Liver (tissue), 8 donors: ENCODE measurements at regions not wholly inside any gene's neighbourhood (a gene's known extent, or its start where the extent isn't known, plus 50 kb on each side); places are given as distances from the start of the nearest gene placed in this dataset.

Experiments used
- DNase-seq: peaks from one replicate; pipeline ENCODE4 v3.0.0-alpha.2; 2017; ENCODE audit warnings: low spot score
- H3K27ac ChIP-seq, 2 donors: one replicate each; pipeline ENCODE4 v1.7.0; 2013; ENCODE audit warnings: inconsistent platforms in 2 of 2, low read length in 2 of 2, control low read depth in 1 of 2, low read depth in 1 of 2, mild to moderate bottlenecking in 1 of 2
- H3K27me3 ChIP-seq, 4 donors: one replicate each; pipeline versions ENCODE4 v1.6.1 to v1.7.0; 2013; ENCODE audit warnings: low read length in 3 of 4, inconsistent platforms in 1 of 4, mild to moderate bottlenecking in 1 of 4, moderate library complexity in 1 of 4; ENCODE audit not compliant: control insufficient read depth in 4 of 4, insufficient read depth in 4 of 4
- H3K36me3 ChIP-seq, 4 donors: one replicate each; pipeline versions ENCODE4 v1.6.1 to v1.7.0; 2013; ENCODE audit warnings: low read length in 3 of 4, mild to moderate bottlenecking in 3 of 4, low read depth in 1 of 4, moderate library complexity in 1 of 4; ENCODE audit not compliant: control insufficient read depth in 4 of 4, insufficient read depth in 3 of 4
- H3K4me1 ChIP-seq, 4 donors: one replicate each; pipeline versions ENCODE4 v1.6.1 to v1.7.0; 2013; ENCODE audit warnings: low read length in 3 of 4, mild to moderate bottlenecking in 3 of 4, moderate library complexity in 1 of 4; ENCODE audit not compliant: control insufficient read depth in 4 of 4, insufficient read depth in 4 of 4
- H3K4me3 ChIP-seq, 3 donors: one replicate each; pipeline versions ENCODE4 v1.6.1 to v1.7.0; 2013; ENCODE audit warnings: low read length in 3 of 3, control low read depth in 1 of 3, low read depth in 1 of 3, mild to moderate bottlenecking in 1 of 3
- H3K9ac ChIP-seq, 2 donors: one replicate each; pipeline ENCODE4 v1.7.0; 2013; ENCODE audit warnings: low read length in 2 of 2, mild to moderate bottlenecking in 2 of 2, moderate library complexity in 2 of 2, control low read depth in 1 of 2, low read depth in 1 of 2
- H3K9me3 ChIP-seq, 4 donors: one replicate each; pipeline versions ENCODE4 v1.6.1 to v1.7.0; 2013; ENCODE audit warnings: low read length in 3 of 4; ENCODE audit not compliant: control insufficient read depth in 4 of 4
- ATF3 ChIP-seq: IDR thresholded peaks from 2 replicates; pipeline ENCODE4 v1.6.1; 2016; ENCODE audit warnings: antibody characterized with exemption
- CTCF ChIP-seq: fragments of 150-350 bp; IDR thresholded peaks from 2 replicates; pipeline ENCODE4 v1.5.1; 2017; ENCODE audit warnings: improper control_type of control experiment, low read depth, low read length; ENCODE audit not compliant: missing input control
- EGR1 ChIP-seq, 2 donors: IDR thresholded peaks; 2 replicates each; pipeline ENCODE4 v1.6.1; 2016 to 2018; ENCODE audit warnings: antibody characterized with exemption in 2 of 2, low read depth in 2 of 2
- FOXA1 ChIP-seq: IDR thresholded peaks from 2 replicates; pipeline ENCODE4 v1.6.1; 2016; ENCODE audit warnings: antibody characterized with exemption
- GABPA ChIP-seq, 2 donors: IDR thresholded peaks in 1 of 2; conservative IDR thresholded peaks in 1 of 2; 2 replicates each; pipeline ENCODE4 v1.6.1; 2016; ENCODE audit warnings: antibody characterized with exemption in 2 of 2, mild to moderate bottlenecking in 1 of 2, moderate library complexity in 1 of 2
- HNF4A ChIP-seq, 2 donors: conservative IDR thresholded peaks; 2 replicates each; pipeline ENCODE4 v1.6.1; 2016; ENCODE audit warnings: antibody characterized with exemption in 2 of 2, mild to moderate bottlenecking in 2 of 2
- HNF4G ChIP-seq: IDR thresholded peaks from 2 replicates; pipeline ENCODE4 v1.6.1; 2016; ENCODE audit warnings: antibody characterized with exemption
- JUND ChIP-seq, 2 donors: IDR thresholded peaks; 2 replicates each; pipeline ENCODE4 v1.6.1; 2016; ENCODE audit warnings: antibody characterized with exemption in 2 of 2
- MAX ChIP-seq: IDR thresholded peaks from 2 replicates; pipeline ENCODE4 v1.6.1; 2016; ENCODE audit warnings: antibody characterized with exemption
- NR2F2 ChIP-seq: IDR thresholded peaks from 2 replicates; pipeline ENCODE4 v1.6.1; 2016; ENCODE audit warnings: antibody characterized with exemption
- RAD21 ChIP-seq, 2 donors: IDR thresholded peaks; 2 replicates each; pipeline ENCODE4 v1.6.1; 2016; ENCODE audit warnings: antibody characterized with exemption in 2 of 2, mild to moderate bottlenecking in 2 of 2
- REST ChIP-seq: IDR thresholded peaks from 2 replicates; pipeline ENCODE4 v1.6.1; 2016; ENCODE audit warnings: antibody characterized with exemption, mild to moderate bottlenecking
- RXRA ChIP-seq, 2 donors: IDR thresholded peaks; 2 replicates each; pipeline ENCODE4 v1.6.1; 2017 to 2018; ENCODE audit warnings: antibody characterized with exemption in 2 of 2, mild to moderate bottlenecking in 1 of 2
- TAF1 ChIP-seq: conservative IDR thresholded peaks from 2 replicates; pipeline ENCODE4 v1.6.1; 2016; ENCODE audit warnings: antibody characterized with exemption, mild to moderate bottlenecking
- ZBTB33 ChIP-seq: IDR thresholded peaks from 2 replicates; pipeline ENCODE4 v1.6.1; 2016; ENCODE audit warnings: antibody characterized with exemption
- WGBS: extraction: QIAGEN DNeasy Blood & Tissue Kit; methylation state at CpG from one replicate; pipeline ENCODE4 v1.1.7; 2013; 5-methylcytosine and 5-hydroxymethylcytosine counted together
- donor health status: healthy.
- donor health status: healthy.
- donor health status: healthy.
- donor health status: healthy.
- donor health status: healthy.

- peaks cover 0 to 2% (median 0%) of the 10 kb centered on the region in 4 donors for H3K27me3 ChIP-seq
- H3K9ac ChIP-seq: no peak overlapping the region
- no peak for DNase-seq
- H3K27ac ChIP-seq: no peak overlapping the region
- no peak overlapping the region for H3K4me3 ChIP-seq
- WGBS: 85% methylated on average over 14 of the region's 14 CpGs
- no peaks in the 10 kb centered on the region for H3K36me3 ChIP-seq
- H3K9me3 ChIP-seq: peaks cover 0 to 4% (median 0%) of the 10 kb centered on the region in 4 donors
- H3K4me1 ChIP-seq: no peaks in the 10 kb centered on the region
- TF ChIP-seq RXRA (IDR thresholded peaks at IDR 0.05) (no peak), RAD21 (IDR thresholded peaks at IDR 0.05) (no peak), HNF4G (no peak), CTCF (no peak), ZBTB33 (no peak), EGR1 (IDR thresholded peaks at IDR 0.05; ENCODE audit: low read depth in 2 of 2) (no peak), ATF3 (no peak), TAF1 (no peak), HNF4A (conservative IDR thresholded peaks at IDR 0.05) (no peak)
Measured at GRCh38 chr4:19455196-19455595, 796.5 kb upstream of the SLIT2 start.

GRCh38 chr4:19438233-19438632 lies 813.5 kb upstream of the SLIT2 start:
- H3K4me1 ChIP-seq: no peaks in the 10 kb centered on the region
- H3K36me3 ChIP-seq: no peaks in the 10 kb centered on the region
- DNase-seq: no peak
- H3K9me3 ChIP-seq: peaks cover 0 to 4% (median 2%) of the 10 kb centered on the region in 4 donors
- WGBS: 51% methylated on average over 1 of the region's 1 CpG
- no peaks in the 10 kb centered on the region for H3K27me3 ChIP-seq
- no peak overlapping the region for H3K9ac ChIP-seq
- H3K4me3 ChIP-seq: no peak overlapping the region
- no peak overlapping the region for H3K27ac ChIP-seq
- TF ChIP-seq CTCF (no peak), EGR1 (IDR thresholded peaks at IDR 0.05; ENCODE audit: low read depth in 2 of 2) (no peak), RXRA (IDR thresholded peaks at IDR 0.05) (no peak), MAX (no peak), FOXA1 (no peak), REST (no peak), JUND (IDR thresholded peaks at IDR 0.05) (no peak), ATF3 (no peak), RAD21 (IDR thresholded peaks at IDR 0.05) (no peak), HNF4G (no peak), HNF4A (conservative IDR thresholded peaks at IDR 0.05) (no peak), NR2F2 (no peak), GABPA (IDR thresholded peaks at IDR 0.05 in 1 of 2, conservative IDR thresholded peaks at IDR 0.05 in 1 of 2) (no peak)
